Erythroblast (primary cell): ENCODE measurements at regions not wholly inside any gene's neighbourhood (a gene's known extent, or its start where the extent isn't known, plus 50 kb on each side); places are given as distances from the start of the nearest gene placed in this dataset.
A peak's percentile ranks its signal among the peaks of the same experiment; 100 is the strongest.

Source experiments
- DNase-seq, 2 experiments: peaks; one replicate each; lab custom pipeline; 2025; lab: John Stamatoyannopoulos, UW
- GATA1 ChIP-seq: IDR thresholded peaks from 2 replicates; pipeline ENCODE4 v1.6.1; 2011; ENCODE audit warnings: low read depth, mild to moderate bottlenecking, control low read depth, low read length, moderate library complexity
- POLR2A ChIP-seq: IDR thresholded peaks from 2 replicates; pipeline ENCODE4 v1.6.1; 2011; ENCODE audit warnings: mild to moderate bottlenecking, low read length

DNA sequence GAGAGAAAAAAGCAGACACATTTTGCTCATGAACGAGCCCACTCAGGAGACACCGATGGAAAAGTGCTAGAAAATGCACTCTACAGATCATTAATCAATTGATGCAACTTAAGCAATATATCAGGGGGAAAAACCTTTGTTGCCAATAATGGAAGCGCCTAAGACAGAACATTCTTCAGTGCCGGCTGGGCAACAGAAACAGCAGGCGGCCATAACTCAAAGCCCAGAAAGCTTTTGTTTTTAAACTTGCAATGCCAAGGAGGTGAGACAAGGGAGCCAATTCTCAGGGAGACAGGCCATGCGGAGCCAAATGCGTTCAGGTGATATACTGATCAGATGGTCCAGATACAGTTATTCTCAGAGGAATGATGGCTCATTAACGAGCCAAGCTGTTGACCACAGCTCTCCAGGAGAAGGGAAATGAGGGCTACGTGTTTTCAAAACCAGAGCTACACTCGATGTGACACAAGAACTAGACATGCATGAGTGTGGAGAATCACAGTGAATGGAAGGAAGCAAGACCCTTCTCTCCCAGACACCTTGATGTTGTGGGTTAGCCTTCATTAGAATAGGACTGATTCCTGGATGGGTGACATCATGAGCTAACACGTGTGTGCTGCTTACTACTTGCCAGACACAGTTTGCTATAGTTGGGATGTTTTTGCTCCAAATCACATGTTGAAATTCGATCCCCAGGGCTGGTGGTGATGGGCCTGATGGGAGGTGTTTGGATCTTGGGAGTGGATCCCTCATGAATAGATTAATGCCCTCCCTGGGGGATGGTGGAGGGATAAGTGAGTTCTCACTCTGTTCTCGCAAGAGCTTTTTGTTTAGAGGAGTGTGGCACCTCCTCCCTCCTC is 79.1 kb upstream of the KCNMA1 start:
- TF ChIP-seq GATA1 (no peak), POLR2A (no peak)
- DNase-seq = no peak

DNA sequence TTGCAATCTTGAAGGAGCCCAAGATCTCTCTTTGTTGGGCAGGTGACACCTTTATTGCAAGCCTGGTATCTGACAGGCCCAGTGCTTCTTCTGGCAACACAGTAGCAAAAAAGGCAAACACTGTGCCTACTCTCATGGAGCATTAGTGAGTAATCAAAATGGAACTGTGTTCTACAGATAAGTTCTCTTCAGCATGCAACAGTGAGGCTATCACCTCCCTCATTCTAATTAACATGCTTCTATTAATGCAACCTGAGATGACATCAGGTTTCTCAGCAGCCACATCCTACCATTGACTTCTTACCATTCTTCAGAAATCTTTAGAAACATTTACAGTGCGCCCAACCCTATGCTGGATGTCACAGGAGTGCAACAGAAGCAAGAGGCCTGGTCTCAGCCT is 77.9 kb upstream of the KCNMA1 start:
- TF ChIP-seq GATA1 (no peak), POLR2A (no peak)
- DNase-seq = no peak

DNA sequence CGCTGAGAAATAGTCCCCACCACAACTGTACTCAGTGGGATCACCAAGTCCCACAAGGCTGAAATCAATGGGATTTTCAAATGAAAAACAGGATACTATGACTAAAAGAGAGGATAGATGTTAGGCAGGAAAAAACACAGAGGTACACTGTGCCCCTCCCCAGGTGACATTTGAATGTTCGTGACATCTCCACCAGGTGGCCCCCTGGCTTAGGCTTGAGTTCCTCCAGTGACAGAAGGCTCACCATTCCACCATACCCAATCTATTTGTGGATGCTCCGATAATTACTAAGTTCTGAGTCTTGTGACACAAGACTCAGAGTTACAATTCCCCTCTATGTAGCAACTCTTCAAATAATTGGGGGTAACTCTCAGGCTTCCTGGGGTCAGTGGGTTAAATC is 77.5 kb upstream of the KCNMA1 start:
- TF ChIP-seq GATA1 = no peak
- no peak for TF ChIP-seq POLR2A
- DNase-seq = peak in 1 of 2 experiments; percentile 12

DNA sequence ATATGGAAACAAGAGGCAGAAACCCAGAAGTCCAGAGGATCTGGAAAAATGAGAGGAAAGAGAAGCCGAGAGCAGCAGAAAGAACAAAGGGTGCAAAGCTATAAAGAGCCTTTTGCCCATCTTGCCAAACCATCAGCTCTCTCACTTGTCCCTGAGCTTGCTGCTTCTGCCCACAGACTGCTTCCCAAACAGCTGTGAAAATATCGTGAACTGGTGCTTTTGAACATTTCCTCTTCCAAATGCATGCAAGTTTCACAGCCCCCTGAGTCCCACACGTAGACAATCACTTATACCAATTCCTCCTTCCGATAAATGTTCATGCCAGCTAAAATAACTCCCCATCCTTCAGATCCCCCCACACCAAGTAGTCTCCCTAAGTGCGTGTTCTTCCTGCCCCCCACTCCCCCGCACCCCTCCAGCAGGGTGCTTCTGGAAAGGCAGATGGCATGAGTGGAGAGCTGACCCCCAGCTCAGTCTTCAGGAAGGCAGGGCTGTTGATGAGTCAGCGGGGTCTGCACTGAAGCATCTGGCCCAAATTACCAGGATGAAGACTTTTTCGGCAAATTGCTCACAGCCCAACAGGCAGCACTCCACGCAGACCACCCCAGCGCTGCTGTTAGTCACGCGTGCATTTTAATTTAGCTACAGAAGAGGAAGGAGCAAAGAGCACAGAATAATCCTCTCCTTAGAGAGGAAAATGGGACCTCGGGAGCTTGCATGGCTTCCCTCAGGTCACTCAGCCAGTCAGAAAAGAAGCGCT is 76.1 kb upstream of the KCNMA1 start:
- DNase-seq = no peak
- TF ChIP-seq GATA1 = no peak

DNA sequence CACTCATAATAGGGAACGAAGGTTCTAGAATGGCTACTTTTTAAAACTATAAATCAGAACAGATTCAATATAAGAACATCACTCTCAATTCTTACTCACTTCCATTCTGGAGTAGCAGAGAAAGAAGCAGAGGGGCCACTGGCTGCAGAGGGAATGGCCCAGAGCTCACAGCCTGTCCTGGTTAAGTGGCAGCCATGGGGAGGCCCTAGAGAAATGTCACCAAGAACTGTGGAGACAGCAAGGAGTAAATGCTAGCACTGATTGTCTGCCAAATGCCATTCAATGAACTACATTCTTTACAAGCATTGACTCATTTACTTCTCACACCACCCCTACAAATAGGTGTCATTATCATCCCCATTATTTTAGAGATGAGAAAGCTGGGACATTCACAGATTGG is 74.6 kb upstream of the KCNMA1 start:
- TF ChIP-seq GATA1 (no peak), POLR2A (no peak)
- DNase-seq = no peak

DNA sequence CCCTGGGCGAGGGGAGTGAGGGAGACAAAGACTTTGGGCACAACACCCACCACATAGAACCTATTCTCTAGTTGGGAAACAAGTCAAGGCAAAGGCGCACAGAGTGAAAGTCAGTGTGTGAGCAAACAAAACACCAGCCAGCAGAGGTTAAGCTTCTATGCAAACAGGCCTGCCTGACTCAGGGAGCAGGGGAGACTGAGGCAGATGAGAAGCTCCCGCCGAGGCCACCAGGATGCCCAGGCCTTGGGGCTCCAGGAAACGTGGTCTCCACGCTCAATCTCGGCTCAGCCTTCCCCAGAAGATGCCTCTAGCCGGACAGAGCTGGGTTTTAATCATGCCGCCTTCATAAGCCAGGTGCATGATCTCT is 74.1 kb upstream of the KCNMA1 start:
- TF ChIP-seq POLR2A (no peak), GATA1 (no peak)
- no peak for DNase-seq

DNA sequence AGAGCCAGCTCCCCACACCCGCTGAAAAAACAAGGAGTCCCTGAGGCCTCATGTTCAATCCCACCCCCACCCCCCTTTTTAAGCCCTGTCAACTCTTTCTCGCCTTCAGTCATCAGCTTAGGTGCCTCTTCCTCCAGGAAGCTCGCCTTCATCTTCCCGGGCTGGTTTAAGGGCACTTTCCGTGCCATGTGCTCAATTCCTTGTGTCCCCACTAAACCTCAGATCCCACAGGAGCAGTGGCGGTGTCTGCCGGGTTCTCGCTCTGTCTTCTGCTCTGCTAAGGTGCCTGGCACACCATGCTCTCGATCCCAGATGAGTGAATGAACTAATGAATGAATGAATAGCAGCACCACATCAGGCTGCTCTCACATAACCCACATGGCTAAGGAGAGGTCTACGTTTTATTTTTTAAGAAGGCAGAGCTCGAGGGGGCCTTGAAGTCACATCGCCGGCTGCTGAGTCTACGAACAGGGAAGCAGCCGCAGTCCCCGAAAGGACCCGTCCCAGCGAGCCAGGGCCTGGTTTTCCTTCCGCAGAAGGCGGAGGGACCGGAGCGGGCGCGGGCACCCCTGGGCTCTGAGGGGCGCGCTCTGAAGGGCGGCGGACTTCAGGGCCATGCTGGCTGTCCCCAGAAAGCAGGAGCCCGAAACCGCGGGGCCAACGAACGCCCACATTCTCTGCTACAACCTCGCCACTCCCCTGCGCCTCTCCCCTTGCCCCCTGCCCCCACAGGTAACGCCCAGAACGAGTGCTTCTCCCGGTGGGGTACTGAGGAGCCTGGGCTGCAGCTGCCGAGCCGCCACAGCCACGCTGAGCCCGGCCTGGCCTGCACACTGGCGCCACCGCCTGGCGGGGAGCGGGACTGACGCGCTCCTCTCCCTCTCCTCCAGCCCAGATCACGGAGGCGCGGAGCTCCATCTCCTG is 73.4 kb upstream of the KCNMA1 start:
- DNase-seq = peak; percentile 36 to 65
- TF ChIP-seq GATA1 = no peak
- TF ChIP-seq POLR2A = no peak

DNA sequence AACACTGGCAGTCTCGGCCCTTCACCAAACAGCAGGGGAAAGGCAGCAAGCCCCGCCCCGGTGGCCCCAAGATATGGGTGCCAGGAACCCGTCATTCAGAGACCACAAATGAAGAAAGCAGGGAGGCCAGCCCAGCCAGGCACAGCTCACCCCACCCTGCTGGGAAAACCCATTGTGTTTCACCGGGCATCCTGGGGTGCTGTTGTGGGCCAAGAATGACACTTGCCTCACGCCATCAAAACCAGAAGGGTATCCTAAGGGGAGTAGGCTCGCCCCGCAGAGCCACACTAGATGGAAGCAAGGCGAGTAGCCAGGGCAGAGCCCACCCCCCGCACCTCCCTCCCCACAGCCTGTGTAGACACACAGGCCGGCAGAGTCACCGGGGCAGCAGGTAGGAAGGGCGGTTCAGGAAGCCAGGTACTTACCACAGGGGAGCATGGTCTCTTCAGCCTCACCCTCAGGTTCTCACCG is 72.5 kb upstream of the KCNMA1 start:
- TF ChIP-seq POLR2A (no peak), GATA1 (no peak)
- no peak for DNase-seq

DNA sequence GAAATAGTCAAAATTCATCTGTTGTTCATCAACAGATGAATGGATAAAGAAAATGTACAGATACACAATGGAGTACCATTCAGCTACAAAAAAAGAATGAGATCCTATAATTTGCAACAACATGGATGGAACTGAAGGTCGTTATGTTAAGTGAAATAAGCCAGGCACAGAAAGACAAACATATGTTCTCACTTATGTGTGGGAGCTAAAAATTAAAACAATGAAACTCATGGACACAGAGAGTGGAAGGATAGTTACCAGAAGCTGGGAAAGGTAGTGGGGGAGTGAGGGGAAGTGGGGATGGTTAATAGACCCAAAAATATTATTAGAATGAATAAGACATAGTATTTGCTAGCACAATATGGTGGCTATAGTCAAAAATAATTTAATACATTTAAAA is 70.0 kb upstream of the KCNMA1 start:
- TF ChIP-seq POLR2A (no peak), GATA1 (no peak)
- no peak for DNase-seq

DNA sequence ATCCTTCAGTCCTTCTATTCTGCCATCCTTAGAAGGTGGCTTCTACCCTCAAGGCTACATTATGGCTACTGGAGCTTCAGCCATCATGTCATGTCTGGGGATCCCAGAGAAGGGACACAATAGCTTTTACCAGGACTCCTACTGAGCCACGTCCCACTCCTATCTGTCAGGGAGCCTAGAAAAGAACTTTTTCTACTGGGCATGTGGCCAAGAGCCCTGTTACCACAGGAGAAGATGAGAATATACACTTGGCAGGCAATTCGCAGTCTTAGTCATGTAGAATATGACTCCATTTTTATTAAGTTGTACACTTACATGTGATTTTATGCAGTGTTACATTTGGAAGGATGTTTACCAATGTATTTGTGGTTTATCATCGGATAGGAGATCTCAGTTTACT is 64.6 kb upstream of the KCNMA1 start:
- no peak for TF ChIP-seq POLR2A
- no peak for TF ChIP-seq GATA1
- no peak for DNase-seq

DNA sequence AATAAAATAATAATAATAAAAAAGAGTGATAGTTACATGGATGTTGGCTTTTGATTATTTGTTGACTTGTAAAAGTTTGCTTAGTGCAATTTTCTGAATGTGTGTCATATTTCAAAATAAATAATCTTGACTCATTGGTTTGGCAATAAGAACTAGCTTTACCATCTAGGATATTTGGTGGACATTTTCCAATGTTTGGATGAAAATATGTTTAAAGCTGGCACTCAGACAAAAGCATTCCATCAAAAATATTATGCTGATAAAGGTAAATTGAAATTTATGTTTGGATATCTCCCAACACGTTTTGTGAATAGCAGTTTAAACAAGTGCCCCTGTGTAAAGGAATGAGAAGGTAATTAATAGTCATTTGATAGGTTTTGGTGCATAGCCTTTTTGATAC is 62.5 kb upstream of the KCNMA1 start:
- no peak for TF ChIP-seq GATA1
- TF ChIP-seq POLR2A = no peak
- no peak for DNase-seq

DNA sequence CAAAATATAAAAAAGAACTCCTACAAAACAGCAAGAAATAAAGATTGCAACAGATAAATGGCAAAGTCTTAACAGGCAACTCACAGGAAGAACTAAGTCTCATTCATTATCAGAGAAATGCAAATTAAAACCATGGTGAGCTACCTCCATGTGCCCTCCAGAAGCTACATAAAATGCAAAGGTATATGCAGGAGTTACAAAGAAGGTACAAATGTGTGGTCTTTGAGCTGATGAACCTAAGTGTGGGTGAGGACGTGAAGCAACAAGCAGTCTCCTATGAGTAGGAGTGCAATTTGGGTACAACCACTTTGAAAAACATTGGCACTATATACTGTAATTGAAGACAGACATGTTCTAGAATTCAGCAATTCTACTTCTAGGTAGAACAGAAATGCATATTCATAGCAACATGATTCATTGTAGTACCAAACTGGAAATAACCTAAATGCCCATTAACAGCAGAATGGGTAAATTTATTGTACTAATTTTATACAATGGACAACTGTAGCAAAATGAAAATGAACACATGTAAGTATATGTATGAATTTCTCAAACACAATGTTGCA is 61.6 kb upstream of the KCNMA1 start:
- no peak for TF ChIP-seq GATA1

DNA sequence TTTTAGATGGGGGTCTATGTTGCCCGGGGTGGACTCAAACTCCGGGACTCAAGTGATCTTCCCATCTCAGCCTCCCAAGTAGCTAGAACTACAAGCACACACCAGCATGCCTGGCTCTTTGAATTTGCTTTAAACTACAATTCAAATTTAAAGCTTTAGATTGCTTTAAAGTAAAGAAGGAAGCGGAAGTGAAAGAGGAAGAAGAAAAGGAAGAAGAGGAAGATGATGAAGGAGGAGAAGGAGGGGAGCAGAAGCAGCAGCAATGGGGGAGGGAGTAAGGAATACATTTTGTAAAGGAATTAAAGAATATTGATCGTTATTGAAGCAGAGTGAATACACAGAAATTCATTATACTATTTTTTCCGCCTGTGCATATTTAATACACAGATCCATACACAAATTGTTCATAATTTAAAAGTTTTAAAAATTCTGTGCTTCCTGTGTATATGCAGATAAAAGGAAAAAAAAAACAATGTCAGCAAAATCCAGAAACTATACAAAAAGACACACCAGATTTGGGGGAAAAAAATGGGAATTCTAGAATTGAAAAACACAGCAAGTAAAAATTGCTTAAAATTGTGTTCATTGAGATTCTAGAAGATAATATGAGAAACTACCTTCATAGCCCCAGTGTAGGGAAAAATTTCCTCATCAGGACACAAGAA is 60.8 kb upstream of the KCNMA1 start:
- DNase-seq = no peak
- TF ChIP-seq POLR2A (no peak), GATA1 (no peak)

More for the DNA sequence above, 61.6 kb upstream of the KCNMA1 start:
- DNase-seq = no peak
